Stimulated activated CD8-positive, alpha-beta memory T cell treated with anti-CD3 and anti-CD28 coated beads, Interleukin-15, amount 100 ng/mL, for 4 hours (primary cell): ENCODE measurements at regions not wholly inside any gene's neighbourhood (a gene's known extent, or its start where the extent isn't known, plus 50 kb on each side); places are given as distances from the start of the nearest gene placed in this dataset.

Experiments used
- DNase-seq, 2 donors: peaks; one replicate each; pipeline ENCODE4 v3.0.0-alpha.2; 2020; ENCODE audit warnings: low read depth in 2 of 2

- no peak for DNase-seq
These were observed 69.8 kb downstream of the TNFSF18 start for GRCh38 chr1:172980971-172981370.
